ENCODE measurements at regions not wholly inside any gene's neighbourhood (a gene's known extent, or its start where the extent isn't known, plus 50 kb on each side); places are given as distances from the start of the nearest gene placed in this dataset.

GRCh38 chr3:152087153-152087552 is 181.6 kb upstream of the MBNL1 start:
- Histone ChIP-seq H4K20me1 (ENCODE audit: insufficient read depth, low read length) (no peaks in the 10 kb centered on the region), H2AFZ (ENCODE audit: insufficient read depth, low read depth, low read length, poor library complexity, severe bottlenecking) (no peak overlapping the region), H3K27ac (ENCODE audit: low read depth in 1 of 2, low read length in 2 of 2) (no peak overlapping the region), H3K79me2 (ENCODE audit: insufficient read depth, low read length) (no peaks in the 10 kb centered on the region), H3K36me3 (replicated peaks in 1 of 2; ENCODE audit: control insufficient read depth in 1 of 2, insufficient read depth in 2 of 2, low read length in 2 of 2) (no peaks in the 10 kb centered on the region), H3K9me3 (replicated peaks in 1 of 2; ENCODE audit: control insufficient read depth in 1 of 2, insufficient read depth in 1 of 2, low read length in 2 of 2) (no peaks in the 10 kb centered on the region), H3K27me3 (ENCODE audit: control insufficient read depth in 2 of 2, insufficient read depth in 2 of 2, low read length in 2 of 2) (no peaks in the 10 kb centered on the region), H3K9ac (ENCODE audit: insufficient read depth, low read length, poor library complexity, severe bottlenecking) (no peak overlapping the region), H3K4me1 (ENCODE audit: control insufficient read depth in 1 of 2, insufficient read depth in 2 of 2, low read length in 2 of 2) (no peaks in the 10 kb centered on the region), H3K4me3 (replicated peaks in 1 of 3; ENCODE audit: low read depth in 2 of 3, low read length in 3 of 3) (no peak overlapping the region), H3K4me2 (replicated peaks; ENCODE audit: extremely low read depth, low read length, poor library complexity, severe bottlenecking) (no peak overlapping the region)
- H3K4me3 Mint-ChIP-seq: no peak overlapping the region
- no peak for TF ChIP-seq CTCF (IDR thresholded peaks at IDR 0.05)
- H3K36me3 Mint-ChIP-seq: no peaks in the 10 kb centered on the region
- no peak for DNase-seq
- peaks cover 0 to 2% (median 0%) of the 10 kb centered on the region in 7 donors for H3K9me3 Mint-ChIP-seq
- no peak overlapping the region for H3K27ac Mint-ChIP-seq
- peaks cover 3% of the 10 kb centered on the region for H3K4me1 Mint-ChIP-seq
- intact Hi-C loops (cut with micrococcal nuclease): no loop called here
- no peaks in the 10 kb centered on the region for H3K27me3 Mint-ChIP-seq (ENCODE audit: low read depth in 3 of 3)

GRCh38 chr3:152089528-152089927 is 179.2 kb upstream of the MBNL1 start:
- Histone ChIP-seq H2AFZ (ENCODE audit: insufficient read depth, low read depth, low read length, poor library complexity, severe bottlenecking) (no peak overlapping the region), H3K27ac (ENCODE audit: low read depth in 1 of 2, low read length in 2 of 2) (no peak overlapping the region), H3K79me2 (ENCODE audit: insufficient read depth, low read length) (no peaks in the 10 kb centered on the region), H3K36me3 (replicated peaks in 1 of 2; ENCODE audit: control insufficient read depth in 1 of 2, insufficient read depth in 2 of 2, low read length in 2 of 2) (no peaks in the 10 kb centered on the region), H3K4me3 (replicated peaks in 1 of 3; ENCODE audit: low read depth in 2 of 3, low read length in 3 of 3) (no peak overlapping the region), H3K4me2 (replicated peaks; ENCODE audit: extremely low read depth, low read length, poor library complexity, severe bottlenecking) (no peak overlapping the region), H3K9ac (ENCODE audit: insufficient read depth, low read length, poor library complexity, severe bottlenecking) (no peak overlapping the region), H3K27me3 (ENCODE audit: control insufficient read depth in 2 of 2, insufficient read depth in 2 of 2, low read length in 2 of 2) (no peaks in the 10 kb centered on the region), H3K4me1 (ENCODE audit: control insufficient read depth in 1 of 2, insufficient read depth in 2 of 2, low read length in 2 of 2) (no peaks in the 10 kb centered on the region), H3K9me3 (replicated peaks in 1 of 2; ENCODE audit: control insufficient read depth in 1 of 2, insufficient read depth in 1 of 2, low read length in 2 of 2) (no peaks in the 10 kb centered on the region), H4K20me1 (ENCODE audit: insufficient read depth, low read length) (no peaks in the 10 kb centered on the region)
- H3K9me3 Mint-ChIP-seq: peaks cover 0 to 2% (median 0%) of the 10 kb centered on the region in 7 donors
- DNase-seq: no peak
- H3K4me1 Mint-ChIP-seq: peaks cover 3% of the 10 kb centered on the region
- no peak overlapping the region for H3K4me3 Mint-ChIP-seq
- intact Hi-C loops (cut with micrococcal nuclease): no loop called here
- TF ChIP-seq CTCF (IDR thresholded peaks at IDR 0.05): no peak
- H3K36me3 Mint-ChIP-seq: no peaks in the 10 kb centered on the region
- H3K27me3 Mint-ChIP-seq (ENCODE audit: low read depth in 3 of 3): no peaks in the 10 kb centered on the region
- no peak overlapping the region for H3K27ac Mint-ChIP-seq

Measured in CD14-positive monocyte (primary cell).